Activated CD4-positive, CD25-positive, alpha-beta regulatory T cell treated with anti-CD3 and anti-CD28 coated beads, Interleukin-2, amount 50 U/mL, for 24 hours (primary cell): ENCODE measurements at regions not wholly inside any gene's neighbourhood (a gene's known extent, or its start where the extent isn't known, plus 50 kb on each side); places are given as distances from the start of the nearest gene placed in this dataset.

Source experiments
- ATAC-seq, 2 donors: fragments of 150-1000 bp; cut with Tn5 transposase; one replicate each; pipeline ENCODE4 v1.10.0; 2021; ENCODE audit warnings: mild to moderate bottlenecking in 1 of 2, moderate library complexity in 1 of 2

GRCh38 chr2:239640676-239641578 is 240.1 kb upstream of the HDAC4 start:
- no peak for ATAC-seq

- no peak for ATAC-seq
Observed at GRCh38 chr2:239640210-239640609, 239.4 kb upstream of the HDAC4 start.

GRCh38 chr2:239639421-239640185 is 238.8 kb upstream of the HDAC4 start:
- no peak for ATAC-seq

- no peak for ATAC-seq
Observed at GRCh38 chr2:239638376-239638775, 237.6 kb upstream of the HDAC4 start.

GRCh38 chr2:239636808-239637207 is 236.0 kb upstream of the HDAC4 start:
- no peak for ATAC-seq

GRCh38 chr2:239634769-239635168 is 233.9 kb upstream of the HDAC4 start:
- ATAC-seq = no peak

GRCh38 chr2:239630618-239631286 is 229.9 kb upstream of the HDAC4 start:
- no peak for ATAC-seq

GRCh38 chr2:239629926-239630617 is 229.3 kb upstream of the HDAC4 start:
- no peak for ATAC-seq

GRCh38 chr2:239626961-239627592 is 226.3 kb upstream of the HDAC4 start:
- ATAC-seq = no peak

GRCh38 chr2:239625971-239626734 is 225.3 kb upstream of the HDAC4 start:
- ATAC-seq = no peak

- ATAC-seq = no peak
Observed at GRCh38 chr2:239625156-239625845, 224.5 kb upstream of the HDAC4 start.

GRCh38 chr2:239621611-239622010 is 220.8 kb upstream of the HDAC4 start:
- no peak for ATAC-seq

- ATAC-seq = no peak
Observed at GRCh38 chr2:239619369-239619768, 218.5 kb upstream of the HDAC4 start.

GRCh38 chr2:239616729-239617128 is 215.9 kb upstream of the HDAC4 start:
- ATAC-seq = no peak

- no peak for ATAC-seq
Observed at GRCh38 chr2:239612133-239612532, 211.3 kb upstream of the HDAC4 start.

GRCh38 chr2:239611222-239611795 is 210.5 kb upstream of the HDAC4 start:
- ATAC-seq = no peak

GRCh38 chr2:239610457-239611221 is 209.8 kb upstream of the HDAC4 start:
- no peak for ATAC-seq

- ATAC-seq = no peak
Observed at GRCh38 chr2:239609607-239610310, 208.9 kb upstream of the HDAC4 start.

- ATAC-seq = no peak
Observed at GRCh38 chr2:239609162-239609561, 208.3 kb upstream of the HDAC4 start.
